ENCODE measurements at regions not wholly inside any gene's neighbourhood (a gene's known extent, or its start where the extent isn't known, plus 50 kb on each side); places are given as distances from the start of the nearest gene placed in this dataset.

DNA sequence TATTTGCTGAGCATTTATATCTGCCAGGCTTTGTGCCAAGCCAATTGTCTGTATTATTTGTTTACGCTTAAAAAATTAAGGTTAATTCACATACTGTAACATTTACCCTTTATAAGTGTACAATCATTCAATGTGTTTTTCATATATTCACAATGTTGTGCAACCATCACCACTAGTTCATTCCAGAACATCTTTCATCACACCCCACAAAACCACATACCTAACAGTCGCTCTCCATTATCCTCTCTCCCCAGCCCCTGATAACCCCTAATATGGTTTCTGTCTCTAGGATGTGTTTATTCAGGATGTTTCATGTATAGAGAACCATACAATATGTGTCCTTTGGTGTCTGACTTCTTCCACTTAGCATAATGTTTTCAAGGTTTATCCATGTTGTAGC, 234.1 kb downstream of the INSIG2 start:
- TF ChIP-seq, protein P1, sequence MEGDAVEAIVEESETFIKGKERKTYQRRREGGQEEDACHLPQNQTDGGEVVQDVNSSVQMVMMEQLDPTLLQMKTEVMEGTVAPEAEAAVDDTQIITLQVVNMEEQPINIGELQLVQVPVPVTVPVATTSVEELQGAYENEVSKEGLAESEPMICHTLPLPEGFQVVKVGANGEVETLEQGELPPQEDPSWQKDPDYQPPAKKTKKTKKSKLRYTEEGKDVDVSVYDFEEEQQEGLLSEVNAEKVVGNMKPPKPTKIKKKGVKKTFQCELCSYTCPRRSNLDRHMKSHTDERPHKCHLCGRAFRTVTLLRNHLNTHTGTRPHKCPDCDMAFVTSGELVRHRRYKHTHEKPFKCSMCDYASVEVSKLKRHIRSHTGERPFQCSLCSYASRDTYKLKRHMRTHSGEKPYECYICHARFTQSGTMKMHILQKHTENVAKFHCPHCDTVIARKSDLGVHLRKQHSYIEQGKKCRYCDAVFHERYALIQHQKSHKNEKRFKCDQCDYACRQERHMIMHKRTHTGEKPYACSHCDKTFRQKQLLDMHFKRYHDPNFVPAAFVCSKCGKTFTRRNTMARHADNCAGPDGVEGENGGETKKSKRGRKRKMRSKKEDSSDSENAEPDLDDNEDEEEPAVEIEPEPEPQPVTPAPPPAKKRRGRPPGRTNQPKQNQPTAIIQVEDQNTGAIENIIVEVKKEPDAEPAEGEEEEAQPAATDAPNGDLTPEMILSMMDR (IDR thresholded peaks at IDR 0.05; ENCODE audit: extremely low read depth, low read depth, low read length): no peak
- H3K27me3 ChIP-seq (ENCODE audit: insufficient read depth, low read length): peaks cover 2% of the 10 kb centered on the region
- H3K27ac ChIP-seq (ENCODE audit: low read depth, low read length): no peak overlapping the region
- no peaks in the 10 kb centered on the region for H4K20me1 ChIP-seq (ENCODE audit: insufficient read depth, low read length)
- DNase-seq (ENCODE audit: insufficient read length, low spot score, missing footprints): no peak
- H3K4me1 ChIP-seq (ENCODE audit: insufficient read depth, low read length): no peaks in the 10 kb centered on the region
- no peak overlapping the region for H2AFZ ChIP-seq (ENCODE audit: low read length)
- H3K4me2 ChIP-seq (ENCODE audit: insufficient read depth, low read length): no peak overlapping the region
- no peaks in the 10 kb centered on the region for H3K36me3 ChIP-seq (ENCODE audit: insufficient read depth, low read length)
- H3K4me3 ChIP-seq (ENCODE audit: insufficient read depth, low read length): no peak overlapping the region
- H3K9me3 ChIP-seq (ENCODE audit: low read depth, low read length): no peaks in the 10 kb centered on the region
- H3K79me2 ChIP-seq (ENCODE audit: insufficient read depth, low read length): no peaks in the 10 kb centered on the region

DNA sequence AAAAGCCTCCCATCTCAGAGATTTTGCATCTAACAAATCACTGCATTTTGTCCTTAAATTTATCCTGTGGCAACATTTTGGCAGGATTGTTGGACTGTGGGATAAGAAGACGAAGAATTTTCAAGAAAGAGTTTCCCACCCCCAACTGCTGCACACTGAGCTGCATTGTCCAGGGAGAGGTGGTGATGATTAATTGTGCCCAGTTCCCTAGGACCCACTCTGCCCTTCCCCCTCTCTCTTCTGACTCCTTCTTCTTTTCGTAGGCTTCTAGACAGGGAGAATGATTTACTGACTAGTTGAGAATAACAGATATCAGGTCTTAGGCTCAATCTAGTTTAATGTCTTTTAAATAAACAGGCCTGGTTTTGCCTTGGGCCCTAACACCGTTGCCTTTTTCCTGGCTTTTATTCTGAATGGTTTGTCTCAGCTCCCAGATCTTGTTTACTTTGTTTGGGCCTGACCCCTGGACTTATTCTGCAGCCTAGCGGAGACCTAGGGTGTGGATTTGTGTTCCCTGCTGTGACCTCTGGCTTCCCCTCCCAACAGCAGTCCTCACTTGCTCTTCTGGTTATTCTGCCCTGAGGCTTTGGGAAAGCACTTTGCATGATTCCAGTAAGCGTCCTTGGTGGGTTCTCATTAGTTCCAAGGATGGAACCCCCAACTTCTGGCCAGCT, 233.3 kb downstream of the INSIG2 start:
- H4K20me1 ChIP-seq (ENCODE audit: insufficient read depth, low read length): no peaks in the 10 kb centered on the region
- H3K27ac ChIP-seq (ENCODE audit: low read depth, low read length): no peak overlapping the region
- H3K79me2 ChIP-seq (ENCODE audit: insufficient read depth, low read length): no peaks in the 10 kb centered on the region
- DNase-seq (ENCODE audit: insufficient read length, low spot score, missing footprints): no peak
- H3K36me3 ChIP-seq (ENCODE audit: insufficient read depth, low read length): no peaks in the 10 kb centered on the region
- no peak overlapping the region for H3K4me2 ChIP-seq (ENCODE audit: insufficient read depth, low read length)
- no peak overlapping the region for H2AFZ ChIP-seq (ENCODE audit: low read length)
- no peaks in the 10 kb centered on the region for H3K9me3 ChIP-seq (ENCODE audit: low read depth, low read length)
- no peaks in the 10 kb centered on the region for H3K4me1 ChIP-seq (ENCODE audit: insufficient read depth, low read length)
- TF ChIP-seq, protein P1 (IDR thresholded peaks at IDR 0.05; ENCODE audit: extremely low read depth, low read depth, low read length): no peak
- peaks cover 2% of the 10 kb centered on the region for H3K27me3 ChIP-seq (ENCODE audit: insufficient read depth, low read length)
- no peak overlapping the region for H3K4me3 ChIP-seq (ENCODE audit: insufficient read depth, low read length)

DNA sequence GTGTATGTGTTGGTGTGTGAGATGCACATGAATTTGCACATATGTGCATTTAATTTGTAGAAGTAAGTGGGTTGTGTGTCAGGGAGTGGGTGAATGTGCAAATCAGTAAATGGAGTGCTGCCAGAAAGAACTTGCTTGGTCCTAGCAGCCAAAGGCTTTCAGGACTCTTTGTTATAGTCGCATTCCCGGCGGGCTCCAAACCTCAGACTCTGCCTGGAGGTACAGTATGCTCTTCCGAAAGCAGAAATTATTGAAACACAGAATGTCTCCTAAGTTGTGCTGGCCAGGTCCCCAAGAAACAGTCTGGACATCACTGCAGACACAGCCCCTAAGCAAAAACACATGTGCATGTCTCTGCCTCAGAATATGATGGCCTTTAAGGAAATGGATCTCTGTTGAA, 232.4 kb downstream of the INSIG2 start:
- no peaks in the 10 kb centered on the region for H4K20me1 ChIP-seq (ENCODE audit: insufficient read depth, low read length)
- TF ChIP-seq, protein P1 (IDR thresholded peaks at IDR 0.05; ENCODE audit: extremely low read depth, low read depth, low read length): no peak
- DNase-seq (ENCODE audit: insufficient read length, low spot score, missing footprints): no peak
- no peak overlapping the region for H3K4me3 ChIP-seq (ENCODE audit: insufficient read depth, low read length)
- no peaks in the 10 kb centered on the region for H3K4me1 ChIP-seq (ENCODE audit: insufficient read depth, low read length)
- H2AFZ ChIP-seq (ENCODE audit: low read length): no peak overlapping the region
- no peaks in the 10 kb centered on the region for H3K9me3 ChIP-seq (ENCODE audit: low read depth, low read length)
- no peak overlapping the region for H3K4me2 ChIP-seq (ENCODE audit: insufficient read depth, low read length)
- H3K79me2 ChIP-seq (ENCODE audit: insufficient read depth, low read length): no peaks in the 10 kb centered on the region
- H3K27ac ChIP-seq (ENCODE audit: low read depth, low read length): no peak overlapping the region
- no peaks in the 10 kb centered on the region for H3K36me3 ChIP-seq (ENCODE audit: insufficient read depth, low read length)
- H3K27me3 ChIP-seq (ENCODE audit: insufficient read depth, low read length): peaks cover 2% of the 10 kb centered on the region

DNA sequence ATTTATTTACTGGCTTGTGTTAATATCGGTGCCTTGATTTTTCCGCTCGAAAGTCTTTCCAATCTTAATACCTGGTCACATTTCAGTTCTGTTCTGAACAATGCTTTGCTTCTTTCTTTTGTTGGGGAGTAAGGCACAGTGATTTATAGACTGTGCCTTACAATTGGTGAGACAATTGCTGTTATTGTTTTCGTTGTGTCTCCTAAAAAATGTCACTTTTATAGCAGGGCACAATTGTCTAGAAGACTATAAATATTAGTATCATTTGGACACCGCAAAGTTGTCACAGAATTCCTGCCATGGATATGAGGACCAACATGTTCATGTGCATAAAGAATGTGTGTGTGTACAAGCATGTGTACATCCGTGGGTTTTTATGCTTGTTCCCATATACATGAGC, 231.9 kb downstream of the INSIG2 start:
- no peaks in the 10 kb centered on the region for H3K79me2 ChIP-seq (ENCODE audit: insufficient read depth, low read length)
- H3K4me1 ChIP-seq (ENCODE audit: insufficient read depth, low read length): no peaks in the 10 kb centered on the region
- no peak overlapping the region for H3K27ac ChIP-seq (ENCODE audit: low read depth, low read length)
- no peaks in the 10 kb centered on the region for H3K9me3 ChIP-seq (ENCODE audit: low read depth, low read length)
- no peaks in the 10 kb centered on the region for H3K36me3 ChIP-seq (ENCODE audit: insufficient read depth, low read length)
- peaks cover 2% of the 10 kb centered on the region for H3K27me3 ChIP-seq (ENCODE audit: insufficient read depth, low read length)
- no peak overlapping the region for H3K4me2 ChIP-seq (ENCODE audit: insufficient read depth, low read length)
- H2AFZ ChIP-seq (ENCODE audit: low read length): no peak overlapping the region
- TF ChIP-seq, protein P1 (IDR thresholded peaks at IDR 0.05; ENCODE audit: extremely low read depth, low read depth, low read length): no peak
- no peak overlapping the region for H3K4me3 ChIP-seq (ENCODE audit: insufficient read depth, low read length)
- no peak for DNase-seq (ENCODE audit: insufficient read length, low spot score, missing footprints)
- no peaks in the 10 kb centered on the region for H4K20me1 ChIP-seq (ENCODE audit: insufficient read depth, low read length)
